Lower leg skin (tissue), 3 donors: ENCODE measurements at regions not wholly inside any gene's neighbourhood (a gene's known extent, or its start where the extent isn't known, plus 50 kb on each side); places are given as distances from the start of the nearest gene placed in this dataset.

Experiments
- CTCF ChIP-seq, 3 donors: fragments of 450-650 bp; IDR thresholded peaks; one replicate each; pipeline ENCODE4 v1.5.1; 2016; ENCODE audit warnings: antibody characterized with exemption in 3 of 3, mild to moderate bottlenecking in 3 of 3, moderate library complexity in 2 of 3
- POLR2A ChIP-seq, 2 donors: fragments of 450-650 bp; IDR thresholded peaks; one replicate each; pipeline ENCODE4 v1.6.1; 2016 to 2017; ENCODE audit warnings: antibody characterized with exemption in 2 of 2, mild to moderate bottlenecking in 1 of 2, moderate library complexity in 1 of 2

GRCh38 chr13:72346716-72347115, 380.7 kb downstream of the MZT1 start:
- TF ChIP-seq POLR2A (IDR thresholded peaks at IDR 0.05) (no peak), CTCF (IDR thresholded peaks at IDR 0.05) (no peak)
